BLaER1 treated with 17β-estradiol and CSF1 and Interleukin-3, amounts not matched to agents 10 nM and 100 nM (cell line): ENCODE measurements at regions not wholly inside any gene's neighbourhood (a gene's known extent, or its start where the extent isn't known, plus 50 kb on each side); places are given as distances from the start of the nearest gene placed in this dataset.

Source experiments
- H3K27ac ChIP-seq, 11 experiments: shearing (Covaris generic); formaldehyde crosslinking; 2 replicates each; pipeline ENCODE4 v1.8.1; 2022
- H3K27me3 ChIP-seq, 11 experiments: shearing (Covaris generic); formaldehyde crosslinking; 2 replicates each; pipeline ENCODE4 v1.8.1; 2022
- H3K36me3 ChIP-seq, 11 experiments: shearing (Covaris generic); formaldehyde crosslinking; 2 replicates each; pipeline ENCODE4 v1.8.1; 2022
- H3K4me1 ChIP-seq, 10 experiments: shearing (Covaris generic); formaldehyde crosslinking; 2 replicates each; pipeline ENCODE4 v1.8.1; 2022
- H3K4me2 ChIP-seq, 11 experiments: shearing (Covaris generic); formaldehyde crosslinking; 2 replicates each; pipeline ENCODE4 v1.8.1; 2022
- H3K4me3 ChIP-seq, 10 experiments: shearing (Covaris generic); formaldehyde crosslinking; 2 replicates each; pipeline ENCODE4 v1.8.1; 2022
- H3K9ac ChIP-seq, 11 experiments: shearing (Covaris generic); formaldehyde crosslinking; 2 replicates each; pipeline ENCODE4 v1.8.1; 2022
- H3K9me3 ChIP-seq, 11 experiments: shearing (Covaris generic); formaldehyde crosslinking; replicated peaks in 1 of 11; 2 replicates each; pipeline ENCODE4 v1.8.1; 2022
- H4K20me1 ChIP-seq, 11 experiments: shearing (Covaris generic); formaldehyde crosslinking; 2 replicates each; pipeline ENCODE4 v1.8.1; 2022
- Cebpa-rat ChIP-seq, 11 experiments: shearing (Covaris generic); IDR thresholded peaks; 2 replicates each; pipeline ENCODE4 v1.8.1; 2022

DNA sequence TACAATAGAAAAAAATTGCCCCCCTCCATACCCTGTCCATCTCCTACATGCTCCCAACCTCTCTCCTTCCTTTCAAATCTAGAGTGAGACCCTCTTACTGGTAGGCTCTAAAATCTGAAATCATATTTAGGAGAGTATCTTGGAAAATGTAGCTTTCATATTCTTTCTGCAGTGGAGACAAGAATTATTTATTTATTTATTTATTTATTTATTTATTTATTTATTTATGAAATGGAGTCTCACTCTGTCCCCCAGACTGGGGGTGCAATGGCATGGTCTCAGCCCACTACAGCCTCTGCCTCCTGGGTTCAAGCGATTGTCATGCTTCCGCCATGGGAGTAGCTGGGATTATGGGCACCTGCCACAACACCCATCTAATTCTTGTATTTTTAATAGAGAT lies 174.1 kb upstream of the MYO16 start:
- Histone ChIP-seq H3K27ac (no peak overlapping the region), H3K4me1 (no peaks in the 10 kb centered on the region), H3K27me3 (no peaks in the 10 kb centered on the region), H3K9me3 (peaks cover 0 to 12% (median 9%) of the 10 kb centered on the region in 11 experiments; a peak in 13 of 22 replicates), H3K9ac (no peak overlapping the region), H3K36me3 (no peaks in the 10 kb centered on the region), H4K20me1 (no peaks in the 10 kb centered on the region), H3K4me2 (no peak overlapping the region), H3K4me3 (no peak overlapping the region)
- no peak for TF ChIP-seq Cebpa-rat (IDR thresholded peaks at IDR 0.05)

DNA sequence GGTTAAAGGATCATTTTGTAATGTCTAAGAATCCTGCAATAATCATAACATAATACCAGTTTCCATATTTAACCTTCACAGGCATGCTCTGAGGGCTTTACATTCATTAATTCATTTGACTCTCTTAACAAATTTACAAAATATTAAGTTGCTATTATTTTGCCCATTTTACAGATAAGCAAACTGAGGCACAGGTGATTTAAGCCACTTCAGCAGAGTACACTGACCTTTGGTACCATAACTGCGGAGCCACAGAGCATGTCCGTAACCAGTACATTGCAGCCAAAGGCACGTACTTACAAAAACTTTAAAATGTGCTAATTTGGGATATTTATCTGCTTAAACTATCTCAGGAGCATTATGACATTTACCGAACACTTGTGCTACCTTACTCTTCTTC lies 169.4 kb upstream of the MYO16 start:
- Histone ChIP-seq H3K4me3 (no peak overlapping the region), H3K36me3 (no peaks in the 10 kb centered on the region), H3K27me3 (no peaks in the 10 kb centered on the region), H3K4me1 (no peaks in the 10 kb centered on the region), H4K20me1 (no peaks in the 10 kb centered on the region), H3K9ac (no peak overlapping the region), H3K4me2 (no peak overlapping the region), H3K27ac (no peak overlapping the region), H3K9me3 (peaks cover 0 to 12% (median 9%) of the 10 kb centered on the region in 11 experiments; a peak in 12 of 22 replicates)
- TF ChIP-seq Cebpa-rat (IDR thresholded peaks at IDR 0.05) = no peak

DNA sequence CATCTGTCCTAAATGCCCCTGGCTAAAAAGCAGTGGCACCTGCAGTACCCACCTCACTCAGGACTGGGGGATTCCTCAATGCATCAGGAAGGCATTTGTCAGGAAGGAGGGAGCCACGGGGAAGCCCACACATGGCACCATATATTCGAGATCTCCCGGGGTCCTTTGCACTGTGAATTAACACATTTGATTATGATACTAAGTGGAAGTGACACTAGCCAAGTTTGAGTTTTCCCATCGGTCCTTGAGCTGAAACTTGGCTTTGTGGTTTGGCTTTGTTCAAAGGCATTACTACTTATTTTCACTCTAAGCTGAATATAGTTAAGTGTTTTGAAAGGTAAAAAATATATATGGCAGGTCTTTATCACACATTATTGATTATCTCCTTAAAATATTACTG lies 168.7 kb upstream of the MYO16 start:
- Histone ChIP-seq H3K9ac (no peak overlapping the region), H3K27me3 (no peaks in the 10 kb centered on the region), H3K4me3 (no peak overlapping the region), H4K20me1 (no peaks in the 10 kb centered on the region), H3K27ac (no peak overlapping the region), H3K4me1 (no peaks in the 10 kb centered on the region), H3K36me3 (no peaks in the 10 kb centered on the region), H3K4me2 (no peak overlapping the region), H3K9me3 (peaks cover 0 to 12% (median 9%) of the 10 kb centered on the region in 11 experiments; a peak in 12 of 22 replicates)
- TF ChIP-seq Cebpa-rat (IDR thresholded peaks at IDR 0.05) = no peak

DNA sequence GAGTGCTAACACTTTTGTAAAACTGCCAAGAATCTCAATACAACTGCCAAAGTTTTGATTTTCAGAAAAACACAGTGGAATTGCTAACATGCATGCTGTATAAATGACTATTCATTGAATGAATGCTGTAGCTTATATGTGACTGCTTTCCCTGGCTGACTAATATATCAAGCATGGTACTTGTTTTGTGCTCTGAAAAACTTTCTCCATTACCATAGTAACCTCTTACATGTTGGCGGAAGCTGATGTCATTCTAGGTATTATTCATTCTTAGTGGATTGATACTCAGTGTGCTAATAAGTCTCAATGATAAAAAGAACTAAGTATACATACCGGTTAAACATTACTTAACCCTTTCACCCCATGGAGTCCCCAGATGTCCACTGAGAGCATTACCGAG lies 166.1 kb upstream of the MYO16 start:
- Histone ChIP-seq H4K20me1 (no peaks in the 10 kb centered on the region), H3K27ac (no peak overlapping the region)

DNA sequence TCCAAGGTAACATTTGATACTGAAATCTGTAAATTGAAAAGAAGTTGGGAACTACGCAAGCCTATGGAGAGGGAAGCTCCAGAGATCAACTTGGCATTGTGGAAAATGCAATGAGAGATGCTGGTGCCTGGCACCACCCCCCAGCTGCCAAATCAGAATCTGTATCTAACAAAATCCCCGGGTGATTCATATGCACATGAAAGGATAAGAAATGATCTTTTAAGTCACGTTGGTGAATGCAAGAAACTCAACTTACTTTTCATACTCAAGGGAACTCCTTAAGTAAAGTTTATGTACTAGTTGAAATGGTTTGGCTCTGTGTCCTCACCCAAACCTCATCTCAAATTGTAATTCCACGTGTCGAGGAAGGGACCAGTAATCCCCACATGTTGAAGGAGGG lies 158.5 kb upstream of the MYO16 start:
- no peaks in the 10 kb centered on the region for H3K27me3 ChIP-seq
- no peaks in the 10 kb centered on the region for H3K4me1 ChIP-seq
- no peak overlapping the region for H3K4me2 ChIP-seq
- no peaks in the 10 kb centered on the region for H3K36me3 ChIP-seq
- no peak overlapping the region for H3K4me3 ChIP-seq
- TF ChIP-seq Cebpa-rat (IDR thresholded peaks at IDR 0.05) = no peak
- H3K9me3 ChIP-seq = peaks cover 0 to 14% (median 3%) of the 10 kb centered on the region in 11 experiments; a peak in 2 of 22 replicates
- H3K27ac ChIP-seq = no peak overlapping the region
- no peak overlapping the region for H3K9ac ChIP-seq
- no peaks in the 10 kb centered on the region for H4K20me1 ChIP-seq

More for the DNA sequence above, 166.1 kb upstream of the MYO16 start:
- no peak for TF ChIP-seq Cebpa-rat (IDR thresholded peaks at IDR 0.05)
- Histone ChIP-seq H3K4me2 (no peak overlapping the region), H3K36me3 (no peaks in the 10 kb centered on the region), H3K9ac (no peak overlapping the region), H3K9me3 (no peaks in the 10 kb centered on the region), H3K4me1 (no peaks in the 10 kb centered on the region), H3K4me3 (no peak overlapping the region), H3K27me3 (no peaks in the 10 kb centered on the region)

DNA sequence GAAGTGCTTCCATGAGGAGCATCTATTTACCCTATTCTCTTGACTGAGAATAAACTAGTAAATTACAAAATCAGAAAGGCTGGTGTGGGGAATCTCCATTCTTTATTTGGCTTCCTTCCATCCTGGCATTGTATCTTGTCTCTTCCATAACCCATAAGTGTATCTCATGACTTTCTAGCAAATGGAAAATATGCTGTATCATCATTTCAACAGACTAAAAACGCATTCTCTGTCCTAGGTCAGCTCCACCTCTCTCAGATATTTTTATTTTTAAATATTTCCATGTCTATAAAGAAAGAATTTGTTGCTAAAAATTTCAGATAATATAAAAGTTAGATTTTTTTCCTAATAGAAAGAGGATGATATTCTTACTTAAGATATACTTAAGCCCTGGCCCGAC lies 154.2 kb upstream of the MYO16 start:
- Histone ChIP-seq H3K9me3 (peaks cover 0 to 17% (median 3%) of the 10 kb centered on the region in 11 experiments; a peak in 3 of 22 replicates), H3K9ac (no peak overlapping the region), H3K4me1 (no peaks in the 10 kb centered on the region), H3K27me3 (no peaks in the 10 kb centered on the region), H4K20me1 (no peaks in the 10 kb centered on the region), H3K36me3 (no peaks in the 10 kb centered on the region), H3K4me2 (no peak overlapping the region), H3K4me3 (no peak overlapping the region), H3K27ac (no peak overlapping the region)
- no peak for TF ChIP-seq Cebpa-rat (IDR thresholded peaks at IDR 0.05)

DNA sequence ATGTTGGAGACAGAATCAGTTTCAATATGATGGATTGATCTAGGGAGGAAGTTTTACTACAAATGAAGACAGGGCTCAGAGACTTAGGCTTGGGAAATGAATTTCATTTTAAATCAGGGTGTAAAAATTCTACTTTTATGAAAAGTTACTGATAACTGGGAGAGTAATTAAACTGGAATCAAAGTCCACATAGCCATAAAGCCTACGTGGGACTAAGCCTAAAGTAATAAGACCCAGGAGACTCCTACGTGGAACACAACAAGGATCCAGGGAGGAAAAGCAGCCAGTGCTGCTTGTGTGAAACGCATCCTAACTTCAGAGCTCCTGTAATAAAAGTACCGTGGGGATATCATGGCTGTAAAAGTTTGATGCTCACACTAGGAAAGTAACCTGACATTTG lies 152.0 kb upstream of the MYO16 start:
- Histone ChIP-seq H3K36me3 (no peaks in the 10 kb centered on the region), H3K4me2 (no peak overlapping the region), H3K27me3 (no peaks in the 10 kb centered on the region), H3K9me3 (peaks cover 0 to 7% (median 0%) of the 10 kb centered on the region in 11 experiments; a peak in 2 of 22 replicates), H4K20me1 (no peaks in the 10 kb centered on the region), H3K4me1 (no peaks in the 10 kb centered on the region), H3K27ac (no peak overlapping the region), H3K9ac (no peak overlapping the region), H3K4me3 (no peak overlapping the region)
- TF ChIP-seq Cebpa-rat (IDR thresholded peaks at IDR 0.05) = no peak

DNA sequence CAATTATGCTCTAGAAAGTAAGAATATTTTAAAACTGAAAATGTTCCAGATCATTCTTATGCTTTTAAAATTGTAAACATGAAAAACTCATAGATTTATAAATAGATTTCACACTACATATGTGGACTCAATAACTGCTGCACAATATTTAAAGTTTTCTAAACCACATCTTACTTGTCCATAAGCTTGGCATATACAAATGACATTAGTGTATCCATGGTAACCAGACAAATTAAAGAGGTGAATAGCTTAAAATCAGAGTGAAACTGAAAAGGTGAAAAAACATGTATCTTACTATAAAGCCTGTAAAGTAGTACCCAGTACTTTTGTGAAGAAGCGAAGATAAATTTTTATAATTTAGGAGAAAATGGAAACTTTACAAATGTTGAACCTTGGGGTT lies 151.2 kb upstream of the MYO16 start:
- Histone ChIP-seq H3K4me1 (no peaks in the 10 kb centered on the region), H3K36me3 (no peaks in the 10 kb centered on the region), H3K9ac (no peak overlapping the region), H3K27me3 (no peaks in the 10 kb centered on the region), H3K9me3 (peaks cover 0 to 5% (median 0%) of the 10 kb centered on the region in 11 experiments; a peak in 1 of 22 replicates), H4K20me1 (no peaks in the 10 kb centered on the region), H3K4me2 (no peak overlapping the region), H3K4me3 (no peak overlapping the region), H3K27ac (no peak overlapping the region)
- no peak for TF ChIP-seq Cebpa-rat (IDR thresholded peaks at IDR 0.05)

DNA sequence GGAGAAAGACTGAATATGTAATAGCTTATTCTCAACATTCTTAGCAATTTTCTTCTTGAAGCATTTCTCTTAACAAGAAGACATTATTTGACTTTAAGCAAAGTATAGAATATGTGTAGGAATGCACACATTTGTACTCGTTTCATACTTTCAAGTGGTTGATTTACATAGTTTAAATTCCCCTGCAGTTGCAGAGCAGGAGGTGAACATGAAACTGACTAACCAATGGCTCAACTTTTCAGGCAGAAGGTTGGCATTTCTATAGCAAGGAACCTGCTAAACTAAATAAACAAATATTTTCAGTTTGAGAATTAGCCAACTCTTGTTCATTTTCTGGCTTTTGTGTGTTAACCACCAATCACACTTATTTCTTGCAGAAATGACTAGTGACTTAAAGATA lies 145.4 kb upstream of the MYO16 start:
- no peak overlapping the region for H3K9ac ChIP-seq
- no peaks in the 10 kb centered on the region for H3K36me3 ChIP-seq
- H3K4me2 ChIP-seq = no peak overlapping the region
- no peaks in the 10 kb centered on the region for H4K20me1 ChIP-seq
- peaks cover 0 to 5% (median 0%) of the 10 kb centered on the region in 11 experiments; a peak in 1 of 22 replicates for H3K9me3 ChIP-seq
- no peaks in the 10 kb centered on the region for H3K4me1 ChIP-seq
- H3K27ac ChIP-seq = no peak overlapping the region
- H3K27me3 ChIP-seq = no peaks in the 10 kb centered on the region
- H3K4me3 ChIP-seq = no peak overlapping the region
- TF ChIP-seq Cebpa-rat (IDR thresholded peaks at IDR 0.05) = no peak

DNA sequence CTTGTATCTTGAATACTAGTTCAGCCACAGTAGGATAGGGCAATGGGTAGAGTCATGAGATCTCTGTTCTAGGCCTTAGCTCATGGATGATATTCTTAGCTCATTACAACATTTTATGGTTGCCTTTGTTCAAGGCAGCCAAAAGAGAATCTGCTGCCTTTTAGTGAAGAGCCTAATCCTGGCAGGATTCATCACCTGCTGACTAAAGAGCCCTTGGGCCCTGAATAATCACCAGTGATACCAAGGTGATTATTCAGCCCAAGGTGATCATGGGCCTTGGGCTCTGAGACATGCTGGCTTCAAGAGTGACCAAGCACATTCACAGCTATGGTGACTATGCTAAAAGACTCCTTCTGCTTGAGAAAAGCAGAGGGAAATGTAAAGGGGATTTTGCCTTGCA lies 143.3 kb upstream of the MYO16 start:
- no peak overlapping the region for H3K9ac ChIP-seq

More for the DNA sequence above, 143.3 kb upstream of the MYO16 start:
- Histone ChIP-seq H3K27ac (no peak overlapping the region), H4K20me1 (no peaks in the 10 kb centered on the region), H3K9me3 (peaks cover 0 to 4% (median 0%) of the 10 kb centered on the region in 11 experiments; a peak in 1 of 22 replicates), H3K4me2 (no peak overlapping the region), H3K27me3 (no peaks in the 10 kb centered on the region), H3K4me3 (no peak overlapping the region), H3K4me1 (no peaks in the 10 kb centered on the region), H3K36me3 (no peaks in the 10 kb centered on the region)
- TF ChIP-seq Cebpa-rat (IDR thresholded peaks at IDR 0.05) = no peak
